Adrenal gland (tissue), 9 donors: ENCODE measurements at regions not wholly inside any gene's neighbourhood (a gene's known extent, or its start where the extent isn't known, plus 50 kb on each side); places are given as distances from the start of the nearest gene placed in this dataset.
A peak's percentile ranks its signal among the peaks of the same experiment; 100 is the strongest.

Experiments
- DNase-seq, 7 donors: peaks; one replicate each; pipeline ENCODE4 v3.0.0-alpha.2; 2019 to 2020
- H3K27ac ChIP-seq, 5 donors: fragments of 200-600 bp; sonication (generic) in 4 of 5; 1 replicate in 3 of 5; 2 replicates in 2 of 5; pipeline versions ENCODE4 v1.5.1 to v1.8.0; 2016 to 2020; ENCODE audit warnings: mild to moderate bottlenecking in 1 of 5
- H3K27me3 ChIP-seq: fragments of 200-600 bp; 2 replicates; pipeline ENCODE4 v1.8.0; 2021
- H3K36me3 ChIP-seq, 2 donors: fragments of 200-600 bp; replicated peaks in 1 of 2; 1 replicate in 1 of 2; 2 replicates in 1 of 2; pipeline versions ENCODE4 v1.5.1 to v1.8.0; 2018 to 2022
- H3K4me1 ChIP-seq, 2 donors: fragments of 200-600 bp; replicated peaks in 1 of 2; 1 replicate in 1 of 2; 2 replicates in 1 of 2; pipeline versions ENCODE4 v1.5.1 to v1.8.0; 2018 to 2021
- H3K4me3 ChIP-seq, 4 donors: fragments of 200-600 bp; sonication (generic) in 3 of 4; one replicate each; pipeline ENCODE4 v1.5.1; 2016 to 2018
- H3K9me3 ChIP-seq, 3 donors: fragments of 200-600 bp; sonication (generic) in 1 of 3; replicated peaks in 1 of 3; 1 replicate in 2 of 3; 2 replicates in 1 of 3; pipeline versions ENCODE4 v1.5.1 to v1.8.0; 2016 to 2021
- POLR2A ChIP-seq, 2 donors: fragments of 450-650 bp; IDR thresholded peaks; one replicate each; pipeline ENCODE4 v1.6.1; 2017; ENCODE audit warnings: antibody characterized with exemption in 2 of 2, mild to moderate bottlenecking in 2 of 2, moderate library complexity in 1 of 2
- WGBS, 4 donors: extraction: QIAGEN DNeasy Blood & Tissue Kit in 2 of 4; methylation state at CpG; one replicate each; pipeline versions ENCODE4 v1.1.5 to v1.1.7; 2013 to 2017; 5-methylcytosine and 5-hydroxymethylcytosine counted together
- intact Hi-C, 2 donors: fragments of 100-400 bp; cut with DNase I; formaldehyde crosslinking; loops; one replicate each; pipeline versions ENCODE4 v1.14.1 to v1.15.0; 2022 to 2023
- TF ChIP-seq, protein P1 (sequence below), 6 experiments: fragments of 450-650 bp in 4 of 6; fragments of 200-600 bp in 2 of 6; sonication (generic) in 1 of 6; IDR thresholded peaks; 1 replicate in 5 of 6; 2 replicates in 1 of 6; pipeline versions ENCODE4 v1.5.1 to v1.8.0; 2016 to 2021; ENCODE audit warnings: antibody characterized with exemption in 6 of 6, mild to moderate bottlenecking in 2 of 6, moderate library complexity in 1 of 6
- donor health status: healthy with polysubstance abuse.
- donor health status: Bipolar disorder and iron deficiency.
- donor health status: DM: yes; HTN: yes; CAD: no.
- donor health status: DM: no; HTN: no; CAD: no.
- donor health status: DM: no; HTN: no; CAD: no.

DNA sequence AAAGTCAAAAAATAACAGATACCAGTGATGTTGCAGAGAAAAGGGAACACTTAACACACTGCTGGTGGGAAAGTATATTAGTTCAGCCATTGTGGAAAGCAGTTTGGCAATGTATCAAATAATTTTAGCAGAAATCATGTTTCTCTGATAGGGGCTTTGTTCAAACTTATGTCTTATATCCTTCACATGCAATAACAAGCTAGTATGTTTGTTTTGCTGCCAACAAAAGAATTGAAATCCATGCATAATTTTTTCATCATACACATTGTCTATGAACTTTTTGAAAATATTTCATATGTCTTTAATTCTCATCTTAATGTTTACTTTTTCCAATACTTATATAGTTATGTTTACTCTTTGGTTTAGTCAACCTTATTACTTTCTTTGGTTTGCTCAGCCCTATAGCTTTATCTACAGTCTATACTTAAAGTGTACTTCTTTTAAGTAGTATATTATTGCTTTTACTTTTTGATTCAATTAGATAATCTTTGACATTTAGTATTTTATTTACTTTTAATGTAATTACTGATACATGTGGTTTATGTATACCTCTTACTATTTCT, 639.6 kb upstream of the CBLB start:
- intact Hi-C loops = no loop called here
- no peak for TF ChIP-seq POLR2A (IDR thresholded peaks at IDR 0.05)
- TF ChIP-seq, protein P1, sequence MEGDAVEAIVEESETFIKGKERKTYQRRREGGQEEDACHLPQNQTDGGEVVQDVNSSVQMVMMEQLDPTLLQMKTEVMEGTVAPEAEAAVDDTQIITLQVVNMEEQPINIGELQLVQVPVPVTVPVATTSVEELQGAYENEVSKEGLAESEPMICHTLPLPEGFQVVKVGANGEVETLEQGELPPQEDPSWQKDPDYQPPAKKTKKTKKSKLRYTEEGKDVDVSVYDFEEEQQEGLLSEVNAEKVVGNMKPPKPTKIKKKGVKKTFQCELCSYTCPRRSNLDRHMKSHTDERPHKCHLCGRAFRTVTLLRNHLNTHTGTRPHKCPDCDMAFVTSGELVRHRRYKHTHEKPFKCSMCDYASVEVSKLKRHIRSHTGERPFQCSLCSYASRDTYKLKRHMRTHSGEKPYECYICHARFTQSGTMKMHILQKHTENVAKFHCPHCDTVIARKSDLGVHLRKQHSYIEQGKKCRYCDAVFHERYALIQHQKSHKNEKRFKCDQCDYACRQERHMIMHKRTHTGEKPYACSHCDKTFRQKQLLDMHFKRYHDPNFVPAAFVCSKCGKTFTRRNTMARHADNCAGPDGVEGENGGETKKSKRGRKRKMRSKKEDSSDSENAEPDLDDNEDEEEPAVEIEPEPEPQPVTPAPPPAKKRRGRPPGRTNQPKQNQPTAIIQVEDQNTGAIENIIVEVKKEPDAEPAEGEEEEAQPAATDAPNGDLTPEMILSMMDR (IDR thresholded peaks at IDR 0.05) = no peak
- H3K36me3 ChIP-seq = no peaks in the 10 kb centered on the region

DNA sequence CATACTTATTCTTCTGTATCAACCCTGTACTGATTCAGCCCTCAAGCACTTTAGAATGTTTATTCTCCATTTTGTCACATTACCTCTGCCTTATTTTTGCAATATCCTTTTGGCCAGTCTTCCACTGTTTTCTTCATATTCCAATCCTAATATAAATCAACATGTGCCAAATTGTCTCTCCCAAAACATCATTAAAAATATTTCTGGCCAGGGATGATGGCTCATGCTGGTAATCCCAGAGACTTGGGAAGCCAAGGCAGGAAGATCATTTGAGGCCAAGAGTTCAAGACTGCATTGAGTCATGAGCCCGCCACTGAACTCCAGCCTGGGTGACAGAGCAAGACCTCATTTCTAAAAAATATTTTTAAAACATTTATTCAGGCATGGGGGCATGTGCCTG, 641.4 kb upstream of the CBLB start:
- Histone ChIP-seq H3K9me3 (no peaks in the 10 kb centered on the region), H3K27ac (no peak overlapping the region), H3K27me3 (no peaks in the 10 kb centered on the region), H3K36me3 (no peaks in the 10 kb centered on the region), H3K4me1 (no peaks in the 10 kb centered on the region), H3K4me3 (no peak overlapping the region)
- intact Hi-C loops = no loop called here
- TF ChIP-seq, protein P1 (IDR thresholded peaks at IDR 0.05) = no peak
- no peak for TF ChIP-seq POLR2A (IDR thresholded peaks at IDR 0.05)
- WGBS, 4 donors = 52 to 75% (median 69%) methylated on average over 1 of the region's 1 CpG
- DNase-seq = peak in 5 of 7 donors; percentile 10 to 62 (median 28)

More for the DNA sequence above, 639.6 kb upstream of the CBLB start:
- no peak overlapping the region for H3K27ac ChIP-seq
- no peaks in the 10 kb centered on the region for H3K9me3 ChIP-seq
- no peaks in the 10 kb centered on the region for H3K4me1 ChIP-seq
- no peak overlapping the region for H3K4me3 ChIP-seq
- no peak for DNase-seq
- no peaks in the 10 kb centered on the region for H3K27me3 ChIP-seq

DNA sequence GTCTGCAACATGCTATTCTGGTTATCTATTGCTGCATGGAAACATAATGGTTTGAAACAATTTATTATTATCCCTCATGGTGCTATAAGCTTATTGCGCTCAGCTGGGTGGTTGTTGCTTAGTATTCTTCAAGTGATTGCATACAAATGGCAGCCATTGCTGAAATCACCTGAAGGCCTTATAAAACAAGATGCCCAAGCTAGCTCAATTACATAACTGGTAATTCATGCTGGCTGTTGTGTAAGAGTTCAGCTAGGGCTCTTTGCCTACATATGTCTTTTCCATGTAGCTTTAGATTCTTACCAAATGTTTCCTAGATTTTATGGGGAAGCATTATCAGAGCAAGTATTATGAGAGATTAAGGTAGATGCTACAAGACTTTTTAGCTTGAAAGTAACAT, 644.0 kb upstream of the CBLB start:
- no peak for DNase-seq
- Histone ChIP-seq H3K36me3 (no peaks in the 10 kb centered on the region), H3K27ac (no peak overlapping the region), H3K9me3 (no peaks in the 10 kb centered on the region), H3K27me3 (no peaks in the 10 kb centered on the region), H3K4me1 (no peaks in the 10 kb centered on the region), H3K4me3 (no peak overlapping the region)
- TF ChIP-seq POLR2A (IDR thresholded peaks at IDR 0.05) = no peak
- TF ChIP-seq, protein P1 (IDR thresholded peaks at IDR 0.05) = no peak
- WGBS, 4 donors = 95 to 100% (median 98%) methylated on average over 1 of the region's 1 CpG
- intact Hi-C loops = no loop called here

DNA sequence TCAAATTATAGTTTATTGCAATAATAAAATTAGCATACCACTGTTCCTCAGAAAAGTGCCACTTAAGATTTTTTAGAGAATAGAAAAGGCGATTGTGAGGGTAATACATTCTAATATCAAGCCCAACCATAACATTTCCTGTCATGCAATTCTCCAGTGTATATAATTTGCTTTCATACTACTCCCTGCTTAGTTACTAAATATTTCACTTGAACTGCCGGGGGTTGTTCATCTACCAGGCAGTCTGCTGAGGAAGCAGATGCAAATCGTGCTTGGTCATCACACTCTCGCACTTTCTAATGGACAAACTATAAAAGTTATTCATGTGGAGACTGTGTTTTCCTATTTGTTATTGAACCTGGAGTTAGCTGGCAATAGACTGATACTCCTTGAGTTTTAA, 645.6 kb upstream of the CBLB start:
- intact Hi-C loops = no loop called here
- H3K27me3 ChIP-seq = no peaks in the 10 kb centered on the region
- H3K9me3 ChIP-seq = no peaks in the 10 kb centered on the region
- no peak for TF ChIP-seq POLR2A (IDR thresholded peaks at IDR 0.05)
- TF ChIP-seq, protein P1 (IDR thresholded peaks at IDR 0.05) = no peak
- WGBS, 4 donors = 61 to 76% (median 68%) methylated on average over 4 of the region's 4 CpGs
- H3K4me3 ChIP-seq = no peak overlapping the region
- H3K36me3 ChIP-seq = no peaks in the 10 kb centered on the region
- no peaks in the 10 kb centered on the region for H3K4me1 ChIP-seq
- no peak overlapping the region for H3K27ac ChIP-seq
- no peak for DNase-seq
